ENCODE measurements at regions not wholly inside any gene's neighbourhood (a gene's known extent, or its start where the extent isn't known, plus 50 kb on each side); places are given as distances from the start of the nearest gene placed in this dataset.
"Not testable (repeated sequence)": the region's sequence is repeated elsewhere in the genome, so short reads cannot be mapped to it uniquely, and the experiment has no call there.

DNA sequence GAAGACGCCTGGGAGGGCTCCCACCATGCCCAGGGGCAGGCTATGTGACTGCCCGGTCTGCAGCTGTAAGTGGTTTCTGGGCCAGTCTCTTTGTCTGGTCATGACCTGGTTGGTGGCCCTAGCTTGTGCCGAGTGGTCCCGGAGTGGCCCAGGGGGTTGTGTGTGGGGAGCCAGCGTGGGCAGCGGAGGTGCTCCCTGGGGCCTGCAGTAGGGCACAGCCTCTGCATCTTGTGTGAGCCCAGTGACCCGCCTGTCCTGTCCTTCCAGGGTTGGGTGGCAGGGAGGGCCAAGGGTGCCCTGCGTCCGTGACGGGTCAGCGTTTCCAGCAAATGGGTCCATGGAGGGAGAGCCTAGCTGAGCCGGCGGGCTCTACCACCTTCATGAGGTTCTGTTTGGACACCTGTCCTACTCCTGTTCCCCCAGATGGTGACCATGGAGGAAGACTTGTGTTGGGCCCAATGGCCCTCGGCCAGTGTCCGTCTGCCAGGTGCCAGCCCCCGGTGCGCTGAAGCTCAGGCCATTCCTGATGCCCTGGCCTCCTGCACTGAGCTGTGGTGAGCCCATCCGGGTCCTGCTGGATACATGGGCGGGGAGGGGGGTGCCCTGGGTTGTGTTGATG lies 215.4 kb downstream of the SNRPN start:
- Mint-ChIP-seq H3K4me3 (no peak overlapping the region), H3K27me3 (no peaks in the 10 kb centered on the region), H3K9me3 (peaks cover 66% of the 10 kb centered on the region), H3K36me3 (ENCODE audit: low read depth) (no peaks in the 10 kb centered on the region), H3K27ac (no peak overlapping the region), H3K4me1 (ENCODE audit: low read depth) (no peaks in the 10 kb centered on the region)
- intact Hi-C loops (cut with micrococcal nuclease): no loop called here

DNA sequence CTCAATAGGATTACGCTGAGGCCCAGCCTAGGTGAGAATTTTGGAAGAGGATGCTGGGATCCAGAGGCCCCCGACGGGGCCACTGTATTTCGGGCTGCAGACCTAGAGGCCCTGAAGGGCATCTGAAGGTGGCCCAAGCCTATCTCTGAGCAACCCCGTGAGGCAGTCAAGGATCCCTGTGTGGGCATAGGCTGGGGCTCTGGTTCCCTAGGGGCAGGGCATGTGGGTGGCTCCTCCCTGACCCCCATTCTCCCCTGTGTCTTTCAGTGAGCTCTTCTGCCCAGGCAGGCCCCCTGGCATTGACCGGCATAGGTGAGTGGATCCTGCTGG lies 216.0 kb downstream of the SNRPN start:
- Mint-ChIP-seq H3K4me1 (ENCODE audit: low read depth) (no peaks in the 10 kb centered on the region), H3K36me3 (ENCODE audit: low read depth) (no peaks in the 10 kb centered on the region), H3K27me3 (no peaks in the 10 kb centered on the region), H3K9me3 (peaks cover 67% of the 10 kb centered on the region), H3K27ac (no peak overlapping the region), H3K4me3 (no peak overlapping the region)
- intact Hi-C loops (cut with micrococcal nuclease): no loop called here

DNA sequence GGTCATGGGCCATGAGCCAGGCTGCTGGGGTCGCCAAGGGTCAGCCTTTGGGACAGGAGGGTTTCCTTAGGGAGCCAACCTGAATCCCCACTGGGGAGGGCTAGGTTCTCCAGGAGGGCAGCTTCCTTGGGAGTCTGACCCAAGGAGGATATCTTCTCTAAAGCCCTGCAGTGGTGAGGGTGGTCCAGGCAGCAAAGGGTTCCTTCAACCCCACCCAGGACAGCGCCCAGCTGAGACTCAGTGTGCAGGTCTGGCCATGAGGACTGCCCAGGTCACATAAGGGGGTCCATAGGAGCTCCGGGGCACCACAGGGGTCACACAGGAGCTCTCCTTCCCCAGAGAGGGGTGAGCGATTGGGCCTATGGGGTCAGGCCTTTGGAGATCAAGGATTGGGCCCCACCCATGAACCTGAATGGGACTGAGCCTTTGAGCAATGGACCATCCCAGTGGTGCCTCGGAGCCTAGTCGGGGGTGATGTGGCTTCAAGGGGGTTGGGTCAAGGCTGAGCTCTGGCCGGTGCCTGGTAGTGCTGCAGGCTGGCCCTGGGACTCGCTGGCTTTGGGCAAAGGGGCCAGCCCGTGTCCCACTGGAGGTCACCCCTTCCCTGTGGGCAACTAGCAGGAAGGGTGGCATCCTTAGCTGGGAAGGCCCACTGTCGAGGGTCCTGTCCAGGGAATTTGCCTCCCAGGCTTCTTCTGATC lies 216.5 kb downstream of the SNRPN start:
- Mint-ChIP-seq H3K27me3 (no peaks in the 10 kb centered on the region), H3K9me3 (peaks cover 73% of the 10 kb centered on the region), H3K4me1 (ENCODE audit: low read depth) (no peaks in the 10 kb centered on the region), H3K36me3 (ENCODE audit: low read depth) (no peaks in the 10 kb centered on the region), H3K4me3 (no peak overlapping the region), H3K27ac (no peak overlapping the region)
- intact Hi-C loops (cut with micrococcal nuclease): no loop called here

DNA sequence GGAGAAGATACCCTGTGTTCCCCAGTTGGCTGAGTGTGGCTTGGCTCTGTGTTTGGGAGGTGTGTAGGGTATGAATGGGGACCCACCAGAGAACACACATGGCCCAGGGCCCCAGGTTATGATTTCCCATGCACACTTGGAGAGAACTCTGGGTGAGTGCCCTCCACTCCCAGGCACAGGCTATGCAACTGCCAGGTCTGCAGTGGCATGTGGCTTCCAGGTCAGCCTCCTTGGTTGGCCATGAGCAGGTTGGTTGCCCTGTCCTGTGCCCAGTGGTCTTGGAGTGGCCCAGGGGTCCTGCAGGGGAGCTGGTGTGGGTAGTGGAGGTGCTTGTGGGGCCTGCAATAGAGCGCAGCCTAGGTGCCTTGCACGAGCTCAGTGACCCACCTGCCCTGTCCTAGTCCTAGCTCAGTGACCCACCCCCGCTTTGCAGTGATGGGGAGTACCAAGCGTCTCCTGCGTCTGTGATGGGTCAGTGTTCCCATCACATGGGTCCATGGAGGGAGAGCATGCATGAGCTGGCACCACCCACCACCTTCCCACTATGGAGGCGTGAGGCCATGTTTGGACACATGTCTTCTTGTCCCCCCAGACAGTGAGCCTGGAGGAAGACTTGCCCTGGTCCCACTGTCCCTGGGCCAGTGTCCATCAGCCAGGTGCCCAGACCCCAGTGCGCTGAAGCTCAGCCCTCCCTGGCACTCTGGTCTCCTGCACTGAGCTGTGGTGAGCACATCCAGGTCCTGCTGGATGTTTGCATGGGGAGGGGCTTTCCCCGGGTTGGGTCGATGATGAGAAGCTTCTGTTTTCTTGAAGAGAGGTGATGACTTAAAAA lies 217.3 kb downstream of the SNRPN start:
- H3K4me1 Mint-ChIP-seq (ENCODE audit: low read depth): no peaks in the 10 kb centered on the region
- no peaks in the 10 kb centered on the region for H3K36me3 Mint-ChIP-seq (ENCODE audit: low read depth)
- no peak overlapping the region for H3K4me3 Mint-ChIP-seq
- no peaks in the 10 kb centered on the region for H3K27me3 Mint-ChIP-seq
- H3K9me3 Mint-ChIP-seq: peaks cover 81% of the 10 kb centered on the region
- H3K27ac Mint-ChIP-seq: no peak overlapping the region
- intact Hi-C loops (cut with micrococcal nuclease): no loop called here

DNA sequence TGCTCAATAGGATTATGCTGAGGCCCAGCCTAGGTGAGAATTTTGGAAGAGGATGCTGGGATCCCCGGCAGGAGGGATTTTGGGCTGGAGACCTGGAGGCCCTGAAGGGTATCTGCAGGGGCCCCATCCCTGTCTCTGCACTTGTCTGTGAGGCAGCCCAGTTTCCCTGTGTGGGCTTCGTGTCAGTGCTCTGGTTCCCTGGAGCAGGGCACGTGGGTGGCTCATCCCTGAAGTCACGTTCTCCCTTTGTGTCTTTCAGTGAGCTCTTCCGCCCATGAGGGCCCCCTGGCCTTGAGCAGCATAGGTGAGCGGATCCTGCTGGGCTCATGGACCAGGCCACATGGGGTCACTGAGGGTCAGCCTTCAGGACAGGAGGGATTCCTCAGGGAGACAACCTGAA lies 217.9 kb downstream of the SNRPN start:
- Mint-ChIP-seq H3K4me1 (ENCODE audit: low read depth) (no peaks in the 10 kb centered on the region), H3K36me3 (ENCODE audit: low read depth) (no peaks in the 10 kb centered on the region), H3K4me3 (no peak overlapping the region), H3K9me3 (peaks cover 87% of the 10 kb centered on the region), H3K27me3 (no peaks in the 10 kb centered on the region), H3K27ac (no peak overlapping the region)
- intact Hi-C loops (cut with micrococcal nuclease): no loop called here

DNA sequence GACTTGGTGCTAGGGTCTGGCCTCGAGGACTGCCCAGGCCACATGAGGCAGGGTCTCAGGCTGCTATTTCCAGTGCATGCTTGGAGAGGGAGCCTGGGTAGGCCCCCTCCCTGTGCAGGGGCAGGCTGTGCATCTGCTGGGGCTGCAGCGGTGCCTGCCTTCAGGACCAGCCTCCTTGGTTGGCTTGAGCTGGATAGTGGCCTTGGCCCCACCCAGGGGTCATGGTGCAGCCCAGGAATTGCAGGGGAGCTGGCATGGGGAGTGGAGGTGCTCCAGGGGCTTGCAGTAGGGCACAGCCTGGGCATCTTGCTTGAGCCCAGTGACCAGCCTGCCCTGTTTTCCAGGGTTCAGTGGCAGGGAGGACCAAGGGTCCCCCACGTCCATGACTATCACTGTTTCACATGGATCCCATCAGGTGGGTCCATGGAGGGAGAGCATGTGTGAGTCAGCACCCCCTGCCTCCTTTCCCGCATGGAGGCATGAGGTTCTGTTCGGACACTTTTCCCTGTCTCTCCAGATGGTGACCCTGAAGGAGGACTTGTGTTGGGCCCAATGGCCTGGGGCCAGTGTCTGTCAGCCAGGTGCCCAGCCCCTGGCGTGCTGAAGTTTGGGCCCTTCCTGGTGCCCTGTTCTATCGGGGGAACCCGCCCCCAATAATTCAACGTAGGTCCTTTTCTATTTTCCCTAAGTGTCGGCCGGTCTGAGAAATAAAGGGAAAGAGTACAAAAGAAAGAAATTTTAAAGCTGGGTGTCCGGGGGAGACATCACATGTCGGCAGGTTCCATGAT lies 218.6 kb downstream of the SNRPN start:
- Mint-ChIP-seq H3K27ac (no peak overlapping the region), H3K4me1 (ENCODE audit: low read depth) (no peaks in the 10 kb centered on the region), H3K9me3 (peaks cover 94% of the 10 kb centered on the region), H3K36me3 (ENCODE audit: low read depth) (no peaks in the 10 kb centered on the region), H3K4me3 (no peak overlapping the region), H3K27me3 (no peaks in the 10 kb centered on the region)
- intact Hi-C loops (cut with micrococcal nuclease): no loop called here

DNA sequence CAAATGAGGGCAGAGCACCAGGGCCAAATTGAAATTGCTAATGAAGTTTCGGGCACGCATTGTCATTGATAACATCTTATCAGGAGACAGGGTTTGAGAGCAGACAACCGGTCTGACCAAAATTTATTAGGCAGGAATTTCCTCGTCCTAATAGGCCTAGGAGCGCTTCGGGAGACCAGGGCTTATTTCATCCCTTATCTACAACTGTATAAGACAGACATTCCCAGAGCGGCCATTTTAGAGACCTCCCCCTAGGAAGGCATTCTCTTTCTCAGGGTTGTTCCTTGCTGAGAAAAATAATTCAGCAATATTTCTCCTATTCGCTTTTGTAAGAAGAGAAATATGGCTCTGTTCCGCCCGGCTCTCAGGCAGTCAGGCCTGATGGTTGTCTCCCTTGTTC lies 219.4 kb downstream of the SNRPN start:
- intact Hi-C loops (cut with micrococcal nuclease); H3K36me3 Mint-ChIP-seq (ENCODE audit: low read depth); H3K27ac Mint-ChIP-seq; H3K4me1 Mint-ChIP-seq (ENCODE audit: low read depth); H3K27me3 Mint-ChIP-seq; H3K4me3 Mint-ChIP-seq: not testable (repeated sequence)
- H3K9me3 Mint-ChIP-seq: peaks cover 100% of the 10 kb centered on the region

DNA sequence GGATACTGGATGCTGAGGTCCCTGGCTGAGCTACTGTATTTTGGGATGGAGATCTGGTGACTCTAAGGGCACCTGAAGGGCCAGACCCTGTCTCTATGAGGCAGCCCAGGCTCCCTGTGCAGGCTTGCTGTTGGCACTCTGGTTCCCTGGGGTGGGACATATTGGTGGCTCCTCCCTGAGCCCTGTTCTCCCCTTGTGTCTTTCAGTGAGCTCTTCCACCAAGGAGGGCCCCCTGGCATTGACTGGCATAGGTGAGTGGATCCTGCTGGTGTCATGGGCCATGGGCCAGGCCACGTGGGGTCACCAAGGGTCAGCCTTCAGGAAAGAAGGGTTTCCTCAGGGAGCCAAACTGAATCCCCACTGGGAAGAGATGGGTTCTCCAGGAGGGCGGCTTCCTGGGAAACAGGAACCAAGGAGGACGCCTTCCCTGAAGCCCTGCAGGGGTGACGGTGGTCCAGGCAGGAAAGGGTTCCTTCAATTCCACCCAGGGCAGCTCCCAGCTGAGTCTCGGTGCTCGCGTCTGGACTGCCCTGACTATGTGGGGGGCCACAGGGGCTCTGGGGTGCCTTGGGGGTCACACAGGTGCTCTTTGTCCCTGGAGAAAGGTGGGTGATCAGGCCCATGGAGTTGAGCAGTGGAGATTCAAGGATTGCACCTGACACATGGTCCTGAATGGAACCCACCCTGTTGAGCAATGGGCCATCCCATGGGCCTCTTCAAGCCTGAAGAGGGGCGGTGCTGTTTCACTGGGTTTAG lies 220.4 kb downstream of the SNRPN start:
- no peaks in the 10 kb centered on the region for H3K4me1 Mint-ChIP-seq (ENCODE audit: low read depth)
- no peak overlapping the region for H3K4me3 Mint-ChIP-seq
- intact Hi-C loops (cut with micrococcal nuclease): no loop called here
- H3K27ac Mint-ChIP-seq: no peak overlapping the region
- H3K9me3 Mint-ChIP-seq: peaks cover 100% of the 10 kb centered on the region
- H3K27me3 Mint-ChIP-seq: no peaks in the 10 kb centered on the region
- no peaks in the 10 kb centered on the region for H3K36me3 Mint-ChIP-seq (ENCODE audit: low read depth)

DNA sequence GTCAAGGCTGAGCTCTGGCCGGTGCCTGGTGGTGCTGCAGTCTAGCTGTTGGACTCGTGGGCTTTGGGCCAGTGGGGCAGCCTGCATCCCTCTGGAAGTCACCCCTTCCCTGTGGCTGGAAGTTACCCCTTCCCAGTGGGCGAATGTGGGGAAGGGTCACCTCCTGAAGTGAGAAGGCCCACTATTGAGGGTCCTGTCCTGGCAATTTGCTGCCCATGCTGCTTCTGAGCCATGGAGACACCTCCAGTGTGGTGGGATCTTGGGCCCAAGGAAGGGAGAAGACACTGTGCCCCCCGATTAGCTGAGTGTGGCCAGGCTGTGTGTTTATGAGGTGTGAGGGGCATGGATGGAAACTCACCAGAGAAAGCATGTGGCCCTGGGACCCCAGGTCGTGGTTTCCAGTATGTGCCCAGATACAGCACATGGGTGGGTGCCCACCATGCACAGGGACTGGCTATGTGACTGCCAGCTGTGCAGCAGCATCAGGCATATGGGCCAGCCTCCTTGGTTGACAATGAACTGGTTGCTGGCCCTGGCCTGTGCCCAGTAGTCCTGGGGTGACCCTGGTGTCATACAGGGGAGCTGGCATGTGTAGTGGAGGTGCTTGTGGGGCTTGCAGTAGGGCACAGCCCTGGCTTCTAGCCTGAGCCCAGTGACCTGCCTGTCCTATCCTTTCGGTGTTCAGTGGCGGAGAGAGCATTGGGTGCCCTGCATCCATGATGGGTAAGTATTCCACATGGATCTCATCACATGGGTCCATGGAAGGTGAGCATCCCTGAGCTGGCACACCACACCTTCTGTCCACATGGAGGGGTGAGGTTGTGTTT lies 221.2 kb downstream of the SNRPN start:
- intact Hi-C loops (cut with micrococcal nuclease): no loop called here
- no peaks in the 10 kb centered on the region for H3K4me1 Mint-ChIP-seq (ENCODE audit: low read depth)

DNA sequence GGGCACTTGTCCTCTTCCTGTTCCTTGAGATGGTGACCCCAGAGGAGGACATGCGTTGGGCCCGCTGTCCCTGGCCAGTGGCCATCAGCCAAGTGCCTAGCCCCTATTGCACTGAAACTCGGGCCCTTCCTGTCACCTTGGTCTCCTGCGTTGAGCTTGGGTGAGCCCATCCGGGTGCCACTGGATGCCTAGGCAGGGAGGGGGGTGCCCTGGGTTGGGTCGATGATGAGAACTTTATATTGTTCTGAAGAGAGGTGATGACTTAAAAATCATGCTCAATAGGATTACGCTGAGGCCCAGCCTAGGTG lies 221.8 kb downstream of the SNRPN start:
- no peak overlapping the region for H3K27ac Mint-ChIP-seq
- no peaks in the 10 kb centered on the region for H3K4me1 Mint-ChIP-seq (ENCODE audit: low read depth)
- H3K27me3 Mint-ChIP-seq: no peaks in the 10 kb centered on the region
- intact Hi-C loops (cut with micrococcal nuclease): no loop called here
- H3K36me3 Mint-ChIP-seq (ENCODE audit: low read depth): no peaks in the 10 kb centered on the region
- no peak overlapping the region for H3K4me3 Mint-ChIP-seq
- peaks cover 100% of the 10 kb centered on the region for H3K9me3 Mint-ChIP-seq

More for the DNA sequence above, 221.2 kb downstream of the SNRPN start:
- no peaks in the 10 kb centered on the region for H3K27me3 Mint-ChIP-seq
- no peak overlapping the region for H3K27ac Mint-ChIP-seq
- H3K4me3 Mint-ChIP-seq: no peak overlapping the region
- peaks cover 100% of the 10 kb centered on the region for H3K9me3 Mint-ChIP-seq
- H3K36me3 Mint-ChIP-seq (ENCODE audit: low read depth): no peaks in the 10 kb centered on the region

DNA sequence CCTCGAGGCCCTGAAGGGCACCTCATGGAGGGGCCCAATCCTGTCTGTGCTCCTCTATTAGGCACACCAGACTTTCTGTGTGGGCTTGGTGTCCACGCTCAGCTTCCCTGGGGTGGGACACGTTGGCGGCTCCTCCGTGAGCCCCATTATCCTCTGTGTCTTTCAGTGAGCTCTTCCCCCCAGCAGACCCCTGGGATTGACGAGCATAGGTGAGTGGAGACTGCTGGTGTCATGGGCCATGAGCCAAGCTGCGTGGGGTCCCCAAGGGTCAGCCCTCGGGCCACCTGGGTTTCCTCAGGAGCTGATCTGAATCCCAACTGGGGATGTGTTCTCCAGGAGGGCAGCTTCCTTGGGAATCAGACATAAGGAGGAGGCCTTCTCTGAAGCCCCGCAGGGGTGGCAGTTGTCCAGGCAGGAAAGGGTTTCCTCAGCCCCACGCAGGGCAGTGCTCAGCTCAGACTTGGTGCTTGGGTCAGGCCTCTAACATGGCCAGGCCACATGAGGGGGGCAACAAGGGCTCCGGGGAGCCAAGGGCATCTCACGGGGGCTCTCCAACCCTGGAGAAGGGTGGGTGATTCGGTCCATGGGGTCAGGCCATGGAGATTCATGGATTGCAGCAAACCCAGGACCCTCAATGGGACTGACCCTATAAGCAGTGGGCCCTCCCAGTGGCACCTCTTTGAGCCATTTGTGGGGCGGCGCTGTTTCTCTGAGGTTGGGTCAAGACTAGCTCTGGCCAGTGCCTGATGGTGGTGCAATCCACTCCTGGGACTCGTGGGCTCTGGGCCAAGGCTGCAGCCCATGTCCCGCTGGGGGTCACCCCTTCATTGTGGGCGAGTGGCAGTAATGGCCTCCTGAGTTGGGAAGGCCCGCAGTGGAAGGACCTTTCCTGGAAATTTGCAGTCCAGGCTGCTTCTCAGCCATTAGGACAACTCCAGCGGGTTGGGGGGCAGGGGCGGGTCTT lies 222.5 kb downstream of the SNRPN start:
- H3K27ac Mint-ChIP-seq: no peak overlapping the region
- no peak overlapping the region for H3K4me3 Mint-ChIP-seq
- H3K27me3 Mint-ChIP-seq: no peaks in the 10 kb centered on the region
- no peaks in the 10 kb centered on the region for H3K36me3 Mint-ChIP-seq (ENCODE audit: low read depth)
- H3K9me3 Mint-ChIP-seq: peaks cover 100% of the 10 kb centered on the region
- H3K4me1 Mint-ChIP-seq (ENCODE audit: low read depth): no peaks in the 10 kb centered on the region
- intact Hi-C loops (cut with micrococcal nuclease): no loop called here

All from dendritic cell treated with granulocyte-macrophage colony-stimulating factor and Interleukin-4, amounts not matched to agents 40 ng/mL and 50 ng/mL, for 4 days (primary cell).